Fibroblast of skin of abdomen (primary cell): ENCODE measurements at regions not wholly inside any gene's neighbourhood (a gene's known extent, or its start where the extent isn't known, plus 50 kb on each side); places are given as distances from the start of the nearest gene placed in this dataset.
A peak's percentile ranks its signal among the peaks of the same experiment; 100 is the strongest.

Experiments
- DNase-seq: peaks from one replicate; pipeline ENCODE4 v3.0.0-alpha.2; 2013

DNA sequence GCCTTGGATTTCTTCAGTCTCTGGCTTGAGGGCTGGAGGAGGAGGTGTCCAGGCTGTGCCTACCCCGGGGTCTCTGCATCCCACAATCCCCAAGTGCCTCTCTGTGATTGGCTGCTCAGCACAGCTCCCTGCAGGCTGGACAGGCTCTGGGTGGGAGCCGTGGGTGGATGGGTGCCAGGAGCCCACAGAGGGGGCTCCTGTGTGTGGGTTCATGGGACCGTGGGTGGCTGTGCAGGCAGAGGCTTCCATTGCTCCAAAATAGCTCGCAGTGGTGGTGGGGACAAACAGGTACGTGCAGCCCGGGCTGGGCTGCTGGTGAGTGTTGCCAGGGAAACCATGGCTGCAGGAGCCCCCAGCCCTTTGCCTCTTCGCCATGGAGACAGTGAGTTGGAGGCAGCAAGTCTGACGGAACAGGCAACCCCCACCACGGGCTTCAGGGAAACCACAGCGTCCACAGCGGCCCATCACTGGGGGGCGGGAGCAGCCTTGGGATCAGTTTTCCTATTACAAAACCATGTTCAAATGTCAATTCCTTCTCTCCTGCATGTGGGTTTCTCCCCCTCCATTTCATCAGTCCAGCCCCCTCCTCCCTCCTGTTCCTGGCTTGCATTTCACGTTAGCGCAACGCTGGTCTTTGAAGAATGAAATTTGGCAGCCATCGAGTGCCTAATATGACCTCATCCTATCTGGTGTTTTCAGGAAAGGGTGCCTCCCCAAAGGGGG lies 155.2 kb downstream of the TRIM29 start:
- DNase-seq: peak; percentile 18

GRCh38 chr11:119980431-119980830 lies 157.5 kb downstream of the TRIM29 start:
- no peak for DNase-seq

- DNase-seq: no peak
Measured at GRCh38 chr11:119979701-119980100, 158.2 kb downstream of the TRIM29 start.

- DNase-seq: no peak
Measured at GRCh38 chr11:119978696-119979095, 159.2 kb downstream of the TRIM29 start.

GRCh38 chr11:119977881-119978280 lies 160.0 kb downstream of the TRIM29 start:
- no peak for DNase-seq

DNA sequence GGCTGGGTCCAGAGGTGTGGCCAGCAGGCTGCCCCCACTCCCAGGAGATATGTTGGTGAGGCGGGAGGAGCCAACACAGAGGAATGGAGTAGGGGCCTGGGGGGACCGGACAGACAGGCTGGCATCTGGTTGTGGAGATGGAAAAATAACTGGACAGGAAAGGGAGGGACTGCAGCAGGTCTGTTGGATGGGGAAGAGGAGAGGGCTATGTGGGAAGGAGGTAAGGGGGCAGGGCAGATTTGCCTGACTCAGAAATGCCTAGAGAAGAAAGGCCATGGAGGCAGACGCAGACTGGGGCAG lies 160.4 kb downstream of the TRIM29 start:
- no peak for DNase-seq

DNA sequence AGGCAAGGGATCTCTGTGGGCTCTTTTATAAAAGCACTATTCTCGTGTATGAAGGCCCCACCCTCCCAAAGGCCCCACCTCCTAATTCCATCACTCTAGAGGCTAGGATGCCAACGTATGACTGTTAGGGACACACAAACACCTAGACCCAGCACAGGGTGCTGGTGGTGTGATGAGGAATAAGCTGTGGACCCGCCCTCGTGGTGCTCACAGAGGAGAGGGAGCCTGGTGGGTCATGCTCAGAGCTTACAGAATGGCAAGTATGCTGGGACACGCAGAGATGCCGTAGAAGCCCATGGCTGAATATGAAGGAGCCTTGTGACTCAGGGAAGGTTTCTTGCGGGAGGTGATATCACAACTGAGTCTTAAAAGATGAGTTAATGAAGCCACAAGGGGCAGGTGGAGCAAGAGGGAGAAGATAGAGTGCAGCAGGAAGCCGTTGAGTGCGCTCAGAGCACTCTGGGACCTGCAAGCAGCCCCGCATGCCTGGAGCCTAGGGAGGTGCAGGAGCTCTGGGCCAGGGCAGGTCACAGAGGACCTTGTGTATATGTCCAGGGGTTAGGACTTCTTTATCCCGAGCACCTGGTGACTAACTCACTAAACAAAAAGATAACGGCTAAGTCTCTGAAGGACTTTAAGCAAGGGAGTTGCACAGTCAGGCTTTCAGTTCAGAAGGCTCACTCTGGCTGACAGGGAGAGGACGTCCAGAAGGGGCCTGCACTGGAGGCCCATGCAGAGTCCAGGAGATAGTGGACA lies 160.9 kb downstream of the TRIM29 start:
- DNase-seq: no peak

- no peak for DNase-seq
Measured at GRCh38 chr11:119975561-119976152, 162.3 kb downstream of the TRIM29 start.

- DNase-seq: no peak
Measured at GRCh38 chr11:119974467-119974866, 163.4 kb downstream of the TRIM29 start.

GRCh38 chr11:119974051-119974450 lies 163.9 kb downstream of the TRIM29 start:
- DNase-seq: no peak

DNA sequence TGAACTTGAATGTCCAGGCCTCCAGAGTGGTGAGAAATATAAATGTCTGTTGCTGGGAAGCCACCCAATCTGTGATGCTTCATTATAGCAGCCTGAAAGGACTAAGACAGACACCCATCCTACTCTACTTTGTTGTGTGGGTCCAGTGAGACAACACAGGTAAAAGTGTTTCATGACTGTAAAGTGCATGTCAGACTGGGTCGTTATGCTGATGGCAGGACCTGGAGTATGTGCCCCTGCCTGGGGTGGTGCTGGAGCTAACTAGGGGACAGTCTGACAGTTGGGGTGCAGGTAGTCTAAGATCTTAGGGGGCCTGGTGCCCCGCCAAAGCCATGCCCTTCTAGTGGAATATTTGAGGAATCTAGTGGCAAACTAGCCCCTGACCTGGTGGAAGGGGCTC lies 165.6 kb downstream of the TRIM29 start:
- DNase-seq: no peak

DNA sequence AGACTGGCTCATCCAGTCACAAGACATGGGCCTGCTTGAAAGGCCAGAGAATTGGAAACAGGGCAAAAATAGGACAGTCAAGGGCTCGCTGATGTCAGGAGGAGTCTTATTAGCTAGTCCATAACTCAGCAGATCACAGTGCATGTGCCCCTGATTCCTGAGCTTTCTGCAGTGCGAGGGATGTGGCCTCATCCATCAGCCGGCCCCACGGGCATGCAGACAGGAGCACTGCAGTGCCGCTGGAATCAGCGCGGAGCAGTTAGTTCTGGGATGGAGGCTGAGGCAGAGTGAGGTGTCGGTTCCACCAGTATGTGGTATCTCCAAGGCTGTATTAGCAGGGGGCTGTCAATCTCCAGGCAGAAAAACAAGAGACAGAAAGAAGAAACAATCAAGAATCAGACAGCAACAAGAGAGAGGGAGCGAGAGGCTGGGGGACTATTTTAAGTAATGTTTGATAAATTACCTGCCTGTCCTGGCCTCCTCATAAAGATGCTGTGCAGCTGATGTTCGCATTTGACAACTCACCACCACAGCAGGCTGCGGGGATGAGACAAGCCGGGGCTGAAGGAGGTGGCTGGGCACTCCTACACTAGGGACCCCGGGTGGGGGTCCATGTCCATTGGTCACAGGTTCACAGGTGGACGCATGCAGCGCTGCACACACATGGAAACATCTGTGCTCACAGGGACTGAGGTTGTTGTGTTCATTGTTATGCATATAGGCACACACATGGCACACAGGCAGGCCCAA lies 167.2 kb downstream of the TRIM29 start:
- no peak for DNase-seq

DNA sequence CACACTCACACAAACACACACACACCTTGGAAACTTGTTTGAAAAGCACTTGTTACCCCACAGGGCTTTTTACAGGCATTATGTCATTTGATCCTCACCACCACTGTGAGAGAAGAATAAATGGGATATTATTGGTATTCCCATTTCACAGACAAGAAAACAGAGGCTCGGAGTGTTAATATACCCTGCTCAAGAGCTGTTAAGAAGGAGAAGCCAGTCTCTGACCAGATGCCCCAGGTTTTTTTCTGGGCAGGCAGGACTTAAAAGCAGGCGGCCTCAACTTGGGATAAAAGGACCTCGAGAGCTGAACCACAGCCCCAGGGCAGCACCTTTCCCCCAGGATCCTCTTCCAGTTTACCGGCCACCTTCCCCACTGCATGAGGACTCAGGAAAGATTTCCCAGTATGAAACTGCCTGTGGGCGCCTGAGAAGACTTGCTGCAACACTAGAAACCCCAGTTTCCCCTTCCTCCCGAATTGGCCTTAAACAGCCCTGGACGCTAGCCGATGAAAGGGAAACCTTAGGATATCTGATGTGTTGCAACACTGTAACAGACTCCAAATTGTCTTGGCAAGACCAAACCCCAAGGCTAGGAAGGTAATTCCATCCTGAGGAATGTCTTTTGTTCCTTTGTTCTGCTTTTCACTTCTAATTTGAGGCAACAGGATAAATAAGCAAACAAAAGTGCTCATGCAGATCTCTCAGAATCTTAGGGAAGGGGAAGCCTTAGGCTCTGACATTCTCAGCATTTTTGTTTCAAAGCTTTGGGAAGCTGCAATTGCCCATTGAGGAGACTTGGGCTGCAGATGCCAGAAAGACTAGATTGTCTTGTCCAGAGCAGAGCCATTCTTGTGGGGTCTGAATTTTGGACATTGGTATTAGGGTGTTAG lies 173.5 kb downstream of the TRIM29 start:
- no peak for DNase-seq

DNA sequence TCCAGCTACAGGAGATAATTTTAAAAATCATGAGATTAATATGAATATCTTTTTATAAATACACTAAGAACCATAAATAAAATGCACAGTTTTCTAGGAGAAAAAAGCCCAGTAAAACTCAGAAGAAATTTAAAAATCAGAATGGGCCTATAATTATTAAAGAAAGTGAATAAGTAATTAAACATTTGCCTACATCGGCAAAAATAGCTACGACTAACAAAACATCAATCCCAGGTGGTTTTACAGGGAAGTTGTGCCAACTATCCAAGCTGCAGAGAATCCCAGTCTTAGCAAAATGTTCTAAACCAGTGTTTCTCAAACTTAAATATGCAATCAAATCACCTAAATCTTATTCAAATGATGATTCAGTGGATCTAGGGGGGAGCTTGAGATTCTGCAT lies 180.0 kb downstream of the TRIM29 start:
- no peak for DNase-seq

DNA sequence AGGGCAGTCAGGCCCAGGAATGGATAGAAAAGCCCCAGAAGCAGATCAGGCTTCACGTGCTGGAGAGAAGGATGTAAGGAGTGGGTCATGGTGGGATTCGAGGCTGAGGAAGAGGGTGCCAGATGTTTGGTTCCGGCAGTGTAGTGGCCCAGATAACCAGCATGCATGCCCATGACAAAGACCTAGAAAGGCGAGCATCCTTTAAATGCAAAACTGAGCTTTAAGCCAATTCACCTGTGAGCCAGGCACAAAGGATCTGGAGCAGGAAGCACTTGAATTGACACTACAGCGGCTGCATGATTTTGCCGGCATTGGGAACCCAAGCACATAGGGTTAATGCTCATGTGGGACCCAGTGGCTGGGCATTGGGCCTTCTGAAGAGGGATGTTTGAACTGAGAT lies 185.5 kb downstream of the TRIM29 start:
- DNase-seq: no peak

DNA sequence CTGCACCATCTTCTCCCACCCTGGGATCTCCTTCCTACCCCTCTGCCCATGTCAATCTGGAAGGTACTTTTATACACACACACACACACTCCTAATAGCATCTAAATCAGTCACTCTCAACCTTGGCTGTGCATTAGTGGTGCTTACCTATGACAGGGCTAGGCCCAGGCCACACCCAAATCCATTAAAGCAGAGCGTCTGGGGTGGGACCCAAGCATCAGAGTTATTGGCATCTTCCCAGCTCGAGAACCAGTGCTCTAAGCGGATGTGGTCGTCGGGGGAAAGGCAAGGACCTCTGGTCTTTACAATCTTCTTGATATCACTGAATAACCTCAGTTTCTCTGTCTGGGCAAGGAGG lies 194.6 kb downstream of the TRIM29 start:
- DNase-seq: no peak

- DNase-seq: no peak
Measured at GRCh38 chr11:119942583-119943297, 195.2 kb downstream of the TRIM29 start.

DNA sequence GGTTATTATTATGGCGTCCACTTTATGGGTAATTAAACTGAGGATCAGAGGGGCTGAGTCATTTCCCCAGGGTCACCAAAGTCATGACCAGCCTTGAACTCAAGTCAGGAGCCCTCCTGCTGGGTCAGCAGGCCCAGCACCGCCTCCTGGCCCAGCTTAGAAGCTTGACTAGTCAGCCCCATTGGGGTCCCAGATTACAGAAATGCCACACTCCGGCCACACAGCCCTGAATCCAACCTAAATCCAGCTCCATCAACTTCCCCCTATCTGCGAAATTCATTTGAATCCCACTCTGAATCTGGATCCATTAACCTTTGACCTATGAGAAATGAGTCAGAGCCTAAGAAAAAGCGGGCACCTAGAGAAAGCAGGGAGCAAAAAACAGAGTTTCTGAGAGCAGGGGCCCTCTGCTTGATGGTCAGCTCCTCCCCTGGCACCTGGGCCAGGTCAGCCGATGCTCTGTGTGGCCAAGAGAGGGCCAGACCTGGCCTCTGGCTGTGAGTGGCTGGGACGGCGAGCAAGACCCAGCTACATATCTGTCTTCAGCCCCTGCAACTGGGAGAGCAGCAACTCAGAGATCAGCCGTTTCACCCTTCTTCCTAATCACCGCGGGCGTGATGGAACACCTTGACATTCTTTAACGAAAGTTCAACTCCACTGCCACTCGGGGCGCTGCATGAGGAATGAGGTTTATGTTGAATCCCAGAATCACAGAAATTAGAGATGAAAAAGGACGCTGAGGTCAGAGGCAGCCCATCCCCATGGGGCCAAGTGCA lies 196.1 kb downstream of the TRIM29 start:
- no peak for DNase-seq

- no peak for DNase-seq
Measured at GRCh38 chr11:119941171-119941570, 196.7 kb downstream of the TRIM29 start.

GRCh38 chr11:119940401-119940976 lies 197.4 kb downstream of the TRIM29 start:
- no peak for DNase-seq

DNA sequence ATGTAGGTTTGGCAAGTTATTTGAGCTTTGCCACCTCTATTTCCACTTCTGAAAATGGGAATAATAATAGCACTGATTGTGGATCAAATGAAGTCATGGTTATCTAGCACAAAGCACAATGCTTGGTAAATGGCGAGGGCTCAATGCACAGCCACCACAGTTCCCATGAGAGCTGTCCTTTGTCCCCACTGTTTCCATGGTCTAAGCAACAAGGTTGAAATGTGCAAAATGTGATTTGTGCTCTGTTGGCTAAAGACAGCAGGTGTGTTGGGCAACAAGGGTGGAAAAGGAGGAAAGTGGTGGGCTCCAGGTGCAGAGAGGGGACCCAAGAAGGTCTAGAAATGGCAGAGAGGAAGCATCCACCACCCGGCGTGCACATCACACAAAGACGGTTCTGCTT lies 200.5 kb downstream of the TRIM29 start:
- no peak for DNase-seq
